MCF 10A (cell line): ENCODE measurements at regions not wholly inside any gene's neighbourhood (a gene's known extent, or its start where the extent isn't known, plus 50 kb on each side); places are given as distances from the start of the nearest gene placed in this dataset.
A peak's percentile ranks its signal among the peaks of the same experiment; 100 is the strongest.

Experiments
- BruUV-seq: library from RNA; stranded (reverse); fragments of 400-500 nt; replicated peaks from 2 replicates; lab custom pipeline; 2021; lab: Mats Ljungman, UMichigan
- CTCF ChIA-PET: fragments of 300-600 bp; sonication (Branson Sonifier 250); formaldehyde crosslinking; extraction: SDS; loops from one replicate; lab custom pipeline; 2021; ENCODE audit warnings: antibody characterized with exemption, inconsistent platforms; lab: Yijun Ruan, JAX
- POLR2A ChIA-PET: fragments of 300-600, 350-650 bp; sonication (Branson Sonifier 250); formaldehyde crosslinking; extraction: SDS; loops from one replicate; lab custom pipeline; 2020; ENCODE audit warnings: antibody characterized with exemption, inconsistent platforms; lab: Yijun Ruan, JAX
- DNase-seq: peaks from one replicate; pipeline ENCODE4 v3.0.0-alpha.2; 2018; ENCODE audit not compliant: unreplicated experiment
- H3K27ac Mint-ChIP-seq: one replicate; pipeline ENCODE4 v1.8.0; 2022; ENCODE audit warnings: mild to moderate bottlenecking, low read depth, mixed read lengths; ENCODE audit not compliant: unreplicated experiment
- H3K27me3 Mint-ChIP-seq: one replicate; pipeline ENCODE4 v1.8.0; 2022; ENCODE audit warnings: mixed read lengths; ENCODE audit not compliant: insufficient read depth, unreplicated experiment
- H3K36me3 Mint-ChIP-seq: one replicate; pipeline ENCODE4 v1.8.0; 2022; ENCODE audit warnings: mild to moderate bottlenecking, moderate library complexity, mixed read lengths; ENCODE audit not compliant: insufficient read depth, unreplicated experiment
- H3K4me1 Mint-ChIP-seq: one replicate; pipeline ENCODE4 v1.8.0; 2022; ENCODE audit warnings: mixed read lengths; ENCODE audit not compliant: insufficient read depth, unreplicated experiment
- H3K4me3 Mint-ChIP-seq: one replicate; pipeline ENCODE4 v1.8.0; 2022; ENCODE audit warnings: mild to moderate bottlenecking, moderate library complexity, mixed read lengths; ENCODE audit not compliant: unreplicated experiment
- H3K9me3 Mint-ChIP-seq: one replicate; pipeline ENCODE4 v1.8.0; 2022; ENCODE audit warnings: mixed read lengths; ENCODE audit not compliant: unreplicated experiment
- intact Hi-C: fragments of 100-400 bp; cut with micrococcal nuclease; formaldehyde crosslinking; loops from 2 replicates; pipeline ENCODE4 v1.14.1; 2022
- TF ChIP-seq, protein P1 (sequence below): fragments of 200-600 bp; IDR thresholded peaks from one replicate; pipeline ENCODE4 v1.8.0; 2022; ENCODE audit warnings: antibody characterized with exemption, mild to moderate bottlenecking; ENCODE audit not compliant: unreplicated experiment

GRCh38 chr10:106487726-106488125 lies 676.8 kb downstream of the SORCS1 start:
- ChIA-PET POLR2A (no interaction called here), CTCF (interaction anchor here (1.0 kb wide), 1 partner anchor 103 kb away, joined by 3 read pairs; no protein-coding TSS in a partner anchor)
- intact Hi-C loops: no loop called here
- no peak for DNase-seq
- Mint-ChIP-seq H3K4me1 (no peaks in the 10 kb centered on the region), H3K36me3 (no peaks in the 10 kb centered on the region), H3K27ac (no peak overlapping the region), H3K27me3 (no peaks in the 10 kb centered on the region), H3K4me3 (no peak overlapping the region), H3K9me3 (peaks cover 7% of the 10 kb centered on the region)
- no TSS peak for BruUV-seq
- TF ChIP-seq, protein P1, sequence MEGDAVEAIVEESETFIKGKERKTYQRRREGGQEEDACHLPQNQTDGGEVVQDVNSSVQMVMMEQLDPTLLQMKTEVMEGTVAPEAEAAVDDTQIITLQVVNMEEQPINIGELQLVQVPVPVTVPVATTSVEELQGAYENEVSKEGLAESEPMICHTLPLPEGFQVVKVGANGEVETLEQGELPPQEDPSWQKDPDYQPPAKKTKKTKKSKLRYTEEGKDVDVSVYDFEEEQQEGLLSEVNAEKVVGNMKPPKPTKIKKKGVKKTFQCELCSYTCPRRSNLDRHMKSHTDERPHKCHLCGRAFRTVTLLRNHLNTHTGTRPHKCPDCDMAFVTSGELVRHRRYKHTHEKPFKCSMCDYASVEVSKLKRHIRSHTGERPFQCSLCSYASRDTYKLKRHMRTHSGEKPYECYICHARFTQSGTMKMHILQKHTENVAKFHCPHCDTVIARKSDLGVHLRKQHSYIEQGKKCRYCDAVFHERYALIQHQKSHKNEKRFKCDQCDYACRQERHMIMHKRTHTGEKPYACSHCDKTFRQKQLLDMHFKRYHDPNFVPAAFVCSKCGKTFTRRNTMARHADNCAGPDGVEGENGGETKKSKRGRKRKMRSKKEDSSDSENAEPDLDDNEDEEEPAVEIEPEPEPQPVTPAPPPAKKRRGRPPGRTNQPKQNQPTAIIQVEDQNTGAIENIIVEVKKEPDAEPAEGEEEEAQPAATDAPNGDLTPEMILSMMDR: no peak

DNA sequence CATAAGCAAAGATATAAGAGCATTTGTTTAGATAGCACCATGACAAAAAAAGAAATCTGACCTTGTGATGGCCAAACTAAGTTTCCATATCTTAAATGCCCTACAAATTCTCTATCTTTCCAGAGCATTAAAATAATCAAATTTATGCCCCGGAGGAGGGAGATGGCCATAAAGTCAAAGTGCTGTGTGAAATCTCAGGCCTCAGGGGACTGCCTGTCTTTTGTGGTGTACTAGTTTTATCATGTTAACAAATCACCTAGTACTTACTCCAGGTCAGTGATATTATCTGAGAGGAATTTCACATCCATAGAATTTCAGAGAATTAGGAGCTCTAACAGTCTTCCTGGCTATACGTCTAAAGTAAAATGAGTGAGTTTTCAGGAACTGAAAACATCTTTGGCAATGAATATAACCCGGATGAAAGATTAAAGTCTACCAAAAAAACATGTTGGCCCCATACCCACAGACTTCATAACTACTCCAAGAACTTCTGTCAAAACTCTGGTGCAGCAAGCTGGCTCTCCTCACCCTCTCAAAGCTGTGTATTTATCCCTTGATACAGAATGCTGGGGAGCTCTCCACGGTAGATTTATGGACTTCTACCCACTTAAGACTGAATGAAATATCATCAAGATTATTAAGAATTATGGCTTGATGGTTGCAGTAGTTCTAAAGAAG lies 682.8 kb downstream of the SORCS1 start:
- BruUV-seq: no TSS peak
- DNase-seq: no peak
- Mint-ChIP-seq H3K27me3 (no peaks in the 10 kb centered on the region), H3K9me3 (no peaks in the 10 kb centered on the region), H3K4me1 (no peaks in the 10 kb centered on the region), H3K36me3 (no peaks in the 10 kb centered on the region), H3K4me3 (no peak overlapping the region), H3K27ac (no peak overlapping the region)
- intact Hi-C loops: no loop called here
- TF ChIP-seq, protein P1: no peak
- POLR2A ChIA-PET: interaction anchor here (0.6 kb wide), 1 partner anchor 39 kb away, joined by 3 read pairs; no protein-coding TSS in a partner anchor
- CTCF ChIA-PET: interaction anchor here (0.7 kb wide), 1 partner anchor 10 kb away, joined by 3 read pairs; no protein-coding TSS in a partner anchor

DNA sequence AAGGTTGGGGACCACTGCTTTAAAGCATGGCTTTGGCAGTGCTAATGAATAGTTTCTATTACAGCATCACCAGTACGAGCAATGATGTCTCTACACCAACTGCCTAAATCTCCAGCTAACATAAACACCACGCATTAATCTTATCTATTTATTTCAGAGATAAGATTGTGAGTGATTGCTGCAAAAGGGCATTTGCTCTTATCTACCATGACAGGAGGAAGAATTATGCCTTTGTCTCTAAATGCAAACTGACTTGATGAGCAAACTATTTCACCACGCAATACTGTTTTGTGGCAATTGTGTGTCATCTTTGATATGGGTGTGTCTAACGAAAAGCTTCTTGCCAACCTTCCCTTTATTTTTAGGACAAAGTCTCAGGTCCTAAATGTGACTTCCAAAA lies 684.9 kb downstream of the SORCS1 start:
- TF ChIP-seq, protein P1: no peak
- Mint-ChIP-seq H3K4me1 (peaks cover 6% of the 10 kb centered on the region), H3K9me3 (no peaks in the 10 kb centered on the region), H3K36me3 (no peaks in the 10 kb centered on the region), H3K4me3 (no peak overlapping the region), H3K27me3 (no peaks in the 10 kb centered on the region), H3K27ac (no peak overlapping the region)
- DNase-seq: no peak
- CTCF ChIA-PET: interaction anchor here (1.4 kb wide), 1 partner anchor 74 kb away, joined by 4 read pairs; no protein-coding TSS in a partner anchor
- BruUV-seq: no TSS peak
- intact Hi-C loops: no loop called here
- POLR2A ChIA-PET: interaction anchor here (1.0 to 1.1 kb wide), 2 partner anchors 9 to 15 kb away, joined by 3 to 4 read pairs; no protein-coding TSS in a partner anchor

DNA sequence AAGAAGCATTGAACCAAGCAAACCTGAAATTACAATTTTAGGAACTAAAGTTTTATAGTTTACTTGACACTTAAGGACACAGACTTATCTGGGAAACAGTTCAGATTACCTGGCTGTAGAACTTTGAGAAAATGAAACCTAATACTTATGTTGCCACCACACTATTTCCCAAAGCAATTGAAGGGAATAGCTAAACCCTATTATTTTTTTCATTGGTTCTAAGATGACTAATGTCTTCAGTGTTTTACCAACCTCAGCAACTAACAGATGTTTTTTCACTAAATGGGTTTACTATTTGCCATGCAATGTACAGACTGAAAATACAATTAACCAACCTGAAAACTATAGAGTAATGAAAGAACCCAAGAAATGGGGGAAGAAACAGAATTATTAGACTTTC lies 689.6 kb downstream of the SORCS1 start:
- CTCF ChIA-PET: interaction anchor here (1.6 kb wide), 1 partner anchor 97 kb away, joined by 3 read pairs; no protein-coding TSS in a partner anchor
- Mint-ChIP-seq H3K4me3 (no peak overlapping the region), H3K27ac (no peak overlapping the region), H3K36me3 (no peaks in the 10 kb centered on the region), H3K9me3 (no peaks in the 10 kb centered on the region), H3K4me1 (peaks cover 12% of the 10 kb centered on the region), H3K27me3 (no peaks in the 10 kb centered on the region)
- no TSS peak for BruUV-seq
- intact Hi-C loops: no loop called here
- DNase-seq: peak; percentile 27
- TF ChIP-seq, protein P1: no peak
- POLR2A ChIA-PET: interaction anchor here (1.5 kb wide), 1 partner anchor 110 kb away, joined by 3 read pairs; no protein-coding TSS in a partner anchor
